HepG2 (cell line): ENCODE measurements at regions not wholly inside any gene's neighbourhood (a gene's known extent, or its start where the extent isn't known, plus 50 kb on each side); places are given as distances from the start of the nearest gene placed in this dataset.

ENCODE experiments used
- ADNP ChIP-seq: sonication (generic); formaldehyde crosslinking; IDR thresholded peaks from 2 replicates; pipeline ENCODE4 v1.4.0; 2020; ENCODE audit warnings: missing genetic modification reagents
- NR1H2 ChIP-seq: sonication (generic); formaldehyde crosslinking; IDR thresholded peaks from 2 replicates; pipeline ENCODE4 v1.8.1; 2022; ENCODE audit warnings: low read depth, missing genetic modification reagents, borderline replicate concordance
- PHF5A ChIP-seq: IDR thresholded peaks from one replicate; pipeline ENCODE4 v1.6.1; 2018; ENCODE audit warnings: low read depth, missing genetic modification reagents; ENCODE audit not compliant: unreplicated experiment
- RFX1 ChIP-seq: fragments of 450-650 bp; IDR thresholded peaks from 2 replicates; pipeline ENCODE4 v1.6.1; 2017
- RFXAP ChIP-seq: sonication (generic); formaldehyde crosslinking; IDR thresholded peaks from 2 replicates; pipeline ENCODE4 v1.4.0; 2020; ENCODE audit warnings: missing genetic modification reagents, borderline replicate concordance
- RXRB ChIP-seq: IDR thresholded peaks from 2 replicates; pipeline ENCODE4 v1.6.1; 2016; ENCODE audit warnings: borderline replicate concordance, missing genetic modification reagents, missing compliant biosample characterization
- U2AF1 ChIP-seq: fragments of 200-400 bp; formaldehyde crosslinking; optimal IDR thresholded peaks from 2 replicates; pipeline ENCODE3; 2017; ENCODE audit warnings: mild to moderate bottlenecking, low read depth, low read length
- ZNF24 ChIP-seq: fragments of 450-650 bp; IDR thresholded peaks from 2 replicates; pipeline ENCODE4 v1.6.1; 2017; ENCODE audit warnings: antibody characterized with exemption, mild to moderate bottlenecking
- ZNF274 ChIP-seq: sonication (generic); formaldehyde crosslinking; IDR thresholded peaks from 2 replicates; pipeline ENCODE4 v1.5.1; 2020; ENCODE audit warnings: mild to moderate bottlenecking, missing genetic modification reagents
- ZNF367 ChIP-seq: sonication (generic); formaldehyde crosslinking; IDR thresholded peaks from 2 replicates; pipeline ENCODE4 v1.4.0; 2020; ENCODE audit warnings: missing genetic modification reagents, borderline replicate concordance
- ZNF761 ChIP-seq: sonication (generic); formaldehyde crosslinking; conservative IDR thresholded peaks from 2 replicates; pipeline ENCODE4 v1.4.0; 2020; ENCODE audit warnings: mild to moderate bottlenecking, missing genetic modification reagents
- ZNF878 ChIP-seq: sonication (generic); formaldehyde crosslinking; IDR thresholded peaks from 2 replicates; pipeline ENCODE4 v1.8.1; 2023; ENCODE audit warnings: mild to moderate bottlenecking, missing genetic modification reagents, moderate library complexity
- TF ChIP-seq, protein P1 (sequence below): sonication (generic); formaldehyde crosslinking; IDR thresholded peaks from 2 replicates; pipeline ENCODE4 v1.4.0; 2020; ENCODE audit warnings: mild to moderate bottlenecking, missing genetic modification reagents
- TF ChIP-seq, protein P2 (sequence below): sonication (generic); formaldehyde crosslinking; IDR thresholded peaks from 2 replicates; pipeline ENCODE4 v1.4.0; 2020; ENCODE audit warnings: missing genetic modification reagents, borderline replicate concordance
- TF ChIP-seq, protein P3 (sequence below): sonication (generic); formaldehyde crosslinking; IDR thresholded peaks from 2 replicates; pipeline ENCODE4 v1.4.0; 2020; ENCODE audit warnings: missing genetic modification reagents

DNA sequence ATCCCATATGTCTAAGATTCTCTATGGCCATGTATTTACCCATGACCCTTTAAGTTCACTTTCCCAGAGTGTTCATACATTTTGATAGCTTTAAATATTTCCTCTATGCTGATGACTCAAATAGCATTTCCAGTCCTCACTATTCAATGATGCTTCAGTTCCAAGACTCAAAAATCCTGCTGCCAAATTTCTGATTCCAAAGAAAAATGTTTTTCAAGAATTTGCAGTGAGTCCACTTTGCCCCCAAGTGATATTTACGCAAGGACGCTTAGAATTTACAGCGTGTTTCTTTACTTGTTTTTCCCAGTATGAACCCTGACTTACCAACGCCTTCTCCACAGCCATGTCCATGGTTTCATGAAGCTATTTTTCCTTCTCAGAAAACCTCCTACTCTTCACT, 127.9 kb upstream of the PCDH18 start (continued):
- TF ChIP-seq, protein P1, sequence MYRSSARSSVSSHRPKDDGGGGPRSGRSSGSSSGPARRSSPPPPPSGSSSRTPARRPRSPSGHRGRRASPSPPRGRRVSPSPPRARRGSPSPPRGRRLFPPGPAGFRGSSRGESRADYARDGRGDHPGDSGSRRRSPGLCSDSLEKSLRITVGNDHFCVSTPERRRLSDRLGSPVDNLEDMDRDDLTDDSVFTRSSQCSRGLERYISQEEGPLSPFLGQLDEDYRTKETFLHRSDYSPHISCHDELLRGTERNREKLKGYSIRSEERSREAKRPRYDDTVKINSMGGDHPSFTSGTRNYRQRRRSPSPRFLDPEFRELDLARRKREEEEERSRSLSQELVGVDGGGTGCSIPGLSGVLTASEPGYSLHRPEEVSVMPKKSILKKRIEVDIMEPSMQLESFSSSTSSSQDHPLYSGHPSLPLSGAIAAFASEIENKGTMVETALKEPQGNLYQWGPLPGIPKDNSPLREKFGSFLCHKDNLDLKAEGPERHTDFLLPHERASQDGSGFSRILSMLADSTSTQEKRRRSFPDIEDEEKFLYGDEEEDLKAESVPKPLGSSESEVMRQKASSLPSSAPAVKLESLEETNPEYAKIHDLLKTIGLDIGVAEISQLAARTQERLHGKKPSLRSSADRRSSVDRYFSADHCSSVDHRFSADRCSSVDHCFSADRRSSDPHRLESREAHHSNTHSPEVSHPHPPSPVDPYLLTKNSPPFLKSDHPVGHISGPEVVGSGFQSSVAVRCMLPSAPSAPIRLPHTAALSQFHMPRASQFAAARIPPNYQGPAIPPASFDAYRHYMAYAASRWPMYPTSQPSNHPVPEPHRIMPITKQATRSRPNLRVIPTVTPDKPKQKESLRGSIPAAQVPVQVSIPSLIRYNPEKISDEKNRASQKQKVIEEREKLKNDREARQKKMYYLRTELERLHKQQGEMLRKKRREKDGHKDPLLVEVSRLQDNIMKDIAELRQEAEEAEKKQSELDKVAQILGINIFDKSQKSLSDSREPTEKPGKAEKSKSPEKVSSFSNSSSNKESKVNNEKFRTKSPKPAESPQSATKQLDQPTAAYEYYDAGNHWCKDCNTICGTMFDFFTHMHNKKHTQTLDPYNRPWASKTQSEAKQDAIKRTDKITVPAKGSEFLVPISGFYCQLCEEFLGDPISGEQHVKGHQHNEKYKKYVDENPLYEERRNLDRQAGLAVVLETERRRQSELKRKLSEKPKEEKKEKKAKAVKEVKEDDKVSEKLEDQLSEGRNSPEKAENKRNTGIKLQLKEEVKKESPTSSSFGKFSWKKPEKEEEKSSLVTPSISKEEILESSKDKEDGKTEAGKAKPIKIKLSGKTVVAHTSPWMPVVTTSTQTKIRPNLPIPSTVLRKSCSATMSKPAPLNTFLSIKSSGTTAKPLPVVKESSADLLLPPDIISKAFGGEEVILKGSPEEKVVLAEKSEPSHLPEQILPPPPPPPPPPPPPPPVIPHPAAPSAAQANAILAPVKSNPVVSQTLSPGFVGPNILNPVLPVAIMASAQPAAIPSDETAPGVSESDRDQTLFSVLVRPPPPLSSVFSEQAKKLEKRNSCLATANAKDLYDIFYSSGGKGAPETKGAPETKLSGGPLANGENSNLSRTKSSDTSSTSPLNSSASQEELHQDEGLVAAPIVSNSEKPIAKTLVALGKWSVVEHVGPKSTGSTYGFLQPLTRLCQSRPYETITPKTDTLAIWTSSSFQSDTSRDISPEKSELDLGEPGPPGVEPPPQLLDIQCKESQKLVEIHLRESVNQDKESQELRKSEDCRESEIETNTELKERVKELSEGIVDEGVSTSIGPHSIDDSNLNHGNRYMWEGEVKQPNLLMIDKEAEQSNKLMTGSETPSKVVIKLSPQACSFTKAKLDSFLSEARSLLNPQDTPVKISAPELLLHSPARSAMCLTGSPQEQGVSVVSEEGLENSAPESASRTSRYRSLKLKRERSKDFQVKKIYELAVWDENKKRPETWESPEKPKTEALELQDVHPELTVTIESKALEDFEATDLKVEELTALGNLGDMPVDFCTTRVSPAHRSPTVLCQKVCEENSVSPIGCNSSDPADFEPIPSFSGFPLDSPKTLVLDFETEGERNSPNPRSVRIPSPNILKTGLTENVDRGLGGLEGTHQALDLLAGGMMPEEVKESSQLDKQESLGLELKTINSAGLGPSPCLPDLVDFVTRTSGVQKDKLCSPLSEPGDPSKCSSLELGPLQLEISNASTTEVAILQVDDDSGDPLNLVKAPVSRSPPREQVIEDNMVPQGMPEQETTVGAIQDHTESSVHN (CRISPR knock-in tag): no peak
- no peak for TF ChIP-seq ZNF274 (CRISPR knock-in tag)
- TF ChIP-seq RFXAP (CRISPR knock-in tag): no peak
- TF ChIP-seq ZNF878 (CRISPR knock-in tag): no peak
- no peak for TF ChIP-seq PHF5A
- TF ChIP-seq ZNF367: no peak
- TF ChIP-seq, protein P2, sequence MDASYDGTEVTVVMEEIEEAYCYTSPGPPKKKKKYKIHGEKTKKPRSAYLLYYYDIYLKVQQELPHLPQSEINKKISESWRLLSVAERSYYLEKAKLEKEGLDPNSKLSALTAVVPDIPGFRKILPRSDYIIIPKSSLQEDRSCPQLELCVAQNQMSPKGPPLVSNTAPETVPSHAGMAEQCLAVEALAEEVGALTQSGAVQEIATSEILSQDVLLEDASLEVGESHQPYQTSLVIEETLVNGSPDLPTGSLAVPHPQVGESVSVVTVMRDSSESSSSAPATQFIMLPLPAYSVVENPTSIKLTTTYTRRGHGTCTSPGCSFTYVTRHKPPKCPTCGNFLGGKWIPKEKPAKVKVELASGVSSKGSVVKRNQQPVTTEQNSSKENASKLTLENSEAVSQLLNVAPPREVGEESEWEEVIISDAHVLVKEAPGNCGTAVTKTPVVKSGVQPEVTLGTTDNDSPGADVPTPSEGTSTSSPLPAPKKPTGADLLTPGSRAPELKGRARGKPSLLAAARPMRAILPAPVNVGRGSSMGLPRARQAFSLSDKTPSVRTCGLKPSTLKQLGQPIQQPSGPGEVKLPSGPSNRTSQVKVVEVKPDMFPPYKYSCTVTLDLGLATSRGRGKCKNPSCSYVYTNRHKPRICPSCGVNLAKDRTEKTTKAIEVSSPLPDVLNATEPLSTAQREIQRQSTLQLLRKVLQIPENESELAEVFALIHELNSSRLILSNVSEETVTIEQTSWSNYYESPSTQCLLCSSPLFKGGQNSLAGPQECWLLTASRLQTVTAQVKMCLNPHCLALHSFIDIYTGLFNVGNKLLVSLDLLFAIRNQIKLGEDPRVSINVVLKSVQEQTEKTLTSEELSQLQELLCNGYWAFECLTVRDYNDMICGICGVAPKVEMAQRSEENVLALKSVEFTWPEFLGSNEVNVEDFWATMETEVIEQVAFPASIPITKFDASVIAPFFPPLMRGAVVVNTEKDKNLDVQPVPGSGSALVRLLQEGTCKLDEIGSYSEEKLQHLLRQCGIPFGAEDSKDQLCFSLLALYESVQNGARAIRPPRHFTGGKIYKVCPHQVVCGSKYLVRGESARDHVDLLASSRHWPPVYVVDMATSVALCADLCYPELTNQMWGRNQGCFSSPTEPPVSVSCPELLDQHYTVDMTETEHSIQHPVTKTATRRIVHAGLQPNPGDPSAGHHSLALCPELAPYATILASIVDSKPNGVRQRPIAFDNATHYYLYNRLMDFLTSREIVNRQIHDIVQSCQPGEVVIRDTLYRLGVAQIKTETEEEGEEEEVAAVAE (CRISPR knock-in tag): no peak
- TF ChIP-seq ZNF761 (CRISPR knock-in tag): no peak
- no peak for TF ChIP-seq NR1H2
- TF ChIP-seq ADNP (CRISPR knock-in tag): no peak
- TF ChIP-seq, protein P3, sequence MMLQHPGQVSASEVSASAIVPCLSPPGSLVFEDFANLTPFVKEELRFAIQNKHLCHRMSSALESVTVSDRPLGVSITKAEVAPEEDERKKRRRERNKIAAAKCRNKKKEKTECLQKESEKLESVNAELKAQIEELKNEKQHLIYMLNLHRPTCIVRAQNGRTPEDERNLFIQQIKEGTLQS (CRISPR knock-in tag): no peak
- TF ChIP-seq RFX1: no peak
- no peak for TF ChIP-seq ZNF24
- no peak for TF ChIP-seq U2AF1
- TF ChIP-seq RXRB (CRISPR knock-in tag): no peak
